ENCODE measurements at regions not wholly inside any gene's neighbourhood (a gene's known extent, or its start where the extent isn't known, plus 50 kb on each side); places are given as distances from the start of the nearest gene placed in this dataset.

DNA sequence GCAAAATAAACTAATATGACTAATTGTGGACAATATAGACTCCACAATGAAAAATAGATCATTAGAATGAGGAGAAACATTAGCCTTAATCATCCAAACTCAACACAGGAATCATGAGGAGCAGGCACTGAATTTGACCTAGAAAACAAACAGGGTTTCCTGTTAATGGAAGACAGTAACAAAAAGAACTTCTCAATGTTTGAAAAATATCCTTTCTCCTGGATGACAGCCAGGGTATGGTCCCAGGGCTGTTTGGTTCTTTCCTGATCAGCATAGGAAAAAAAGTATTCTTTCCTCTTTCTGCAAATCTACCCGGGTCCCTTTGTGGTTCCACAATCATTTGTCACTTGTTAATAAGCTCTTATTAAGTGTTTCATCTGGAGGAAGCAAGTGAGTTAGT is 145.3 kb upstream of the SVIL start:
- no peaks in the 10 kb centered on the region for H3K27me3 Mint-ChIP-seq (ENCODE audit: unreplicated experiment)

DNA sequence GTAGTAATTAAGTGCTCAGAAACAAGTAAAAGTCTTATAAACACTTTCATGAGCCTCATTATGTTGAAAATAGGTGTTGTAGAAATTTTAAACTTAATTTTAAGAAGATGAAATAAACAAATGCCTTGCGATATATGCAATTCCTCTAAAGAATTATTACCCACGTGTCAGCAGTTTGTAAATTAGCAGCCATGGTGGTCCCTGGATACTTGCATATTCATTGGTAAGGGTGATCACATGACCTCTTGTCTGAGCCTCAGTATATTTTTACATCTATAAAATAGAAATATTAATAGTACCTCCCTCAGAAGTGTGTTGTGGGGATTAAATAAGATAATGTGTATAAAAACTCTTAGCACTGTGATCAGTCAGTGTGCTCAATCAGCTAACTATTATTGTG is 141.5 kb upstream of the SVIL start:
- DNase-seq (ENCODE audit: extremely low spot score, unreplicated experiment), result no peak
- Mint-ChIP-seq H3K9me3 (ENCODE audit: unreplicated experiment) (no peaks in the 10 kb centered on the region), H3K27ac (ENCODE audit: unreplicated experiment) (no peak overlapping the region), H3K4me1 (ENCODE audit: unreplicated experiment) (peaks cover 18% of the 10 kb centered on the region), H3K27me3 (ENCODE audit: unreplicated experiment) (peaks cover 2% of the 10 kb centered on the region), H3K36me3 (ENCODE audit: unreplicated experiment) (no peaks in the 10 kb centered on the region), H3K4me3 (ENCODE audit: unreplicated experiment) (no peak overlapping the region)
- TF ChIP-seq, protein P1, sequence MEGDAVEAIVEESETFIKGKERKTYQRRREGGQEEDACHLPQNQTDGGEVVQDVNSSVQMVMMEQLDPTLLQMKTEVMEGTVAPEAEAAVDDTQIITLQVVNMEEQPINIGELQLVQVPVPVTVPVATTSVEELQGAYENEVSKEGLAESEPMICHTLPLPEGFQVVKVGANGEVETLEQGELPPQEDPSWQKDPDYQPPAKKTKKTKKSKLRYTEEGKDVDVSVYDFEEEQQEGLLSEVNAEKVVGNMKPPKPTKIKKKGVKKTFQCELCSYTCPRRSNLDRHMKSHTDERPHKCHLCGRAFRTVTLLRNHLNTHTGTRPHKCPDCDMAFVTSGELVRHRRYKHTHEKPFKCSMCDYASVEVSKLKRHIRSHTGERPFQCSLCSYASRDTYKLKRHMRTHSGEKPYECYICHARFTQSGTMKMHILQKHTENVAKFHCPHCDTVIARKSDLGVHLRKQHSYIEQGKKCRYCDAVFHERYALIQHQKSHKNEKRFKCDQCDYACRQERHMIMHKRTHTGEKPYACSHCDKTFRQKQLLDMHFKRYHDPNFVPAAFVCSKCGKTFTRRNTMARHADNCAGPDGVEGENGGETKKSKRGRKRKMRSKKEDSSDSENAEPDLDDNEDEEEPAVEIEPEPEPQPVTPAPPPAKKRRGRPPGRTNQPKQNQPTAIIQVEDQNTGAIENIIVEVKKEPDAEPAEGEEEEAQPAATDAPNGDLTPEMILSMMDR (IDR thresholded peaks at IDR 0.05), result no peak

More for the DNA sequence above, 145.3 kb upstream of the SVIL start:
- TF ChIP-seq, protein P1 (IDR thresholded peaks at IDR 0.05), result no peak
- Mint-ChIP-seq H3K4me3 (ENCODE audit: unreplicated experiment) (no peak overlapping the region), H3K4me1 (ENCODE audit: unreplicated experiment) (peaks cover 47% of the 10 kb centered on the region), H3K9me3 (ENCODE audit: unreplicated experiment) (no peaks in the 10 kb centered on the region), H3K27ac (ENCODE audit: unreplicated experiment) (peak overlapping the region; percentile 50), H3K36me3 (ENCODE audit: unreplicated experiment) (no peaks in the 10 kb centered on the region)
- DNase-seq (ENCODE audit: extremely low spot score, unreplicated experiment), result peak; percentile 15

DNA sequence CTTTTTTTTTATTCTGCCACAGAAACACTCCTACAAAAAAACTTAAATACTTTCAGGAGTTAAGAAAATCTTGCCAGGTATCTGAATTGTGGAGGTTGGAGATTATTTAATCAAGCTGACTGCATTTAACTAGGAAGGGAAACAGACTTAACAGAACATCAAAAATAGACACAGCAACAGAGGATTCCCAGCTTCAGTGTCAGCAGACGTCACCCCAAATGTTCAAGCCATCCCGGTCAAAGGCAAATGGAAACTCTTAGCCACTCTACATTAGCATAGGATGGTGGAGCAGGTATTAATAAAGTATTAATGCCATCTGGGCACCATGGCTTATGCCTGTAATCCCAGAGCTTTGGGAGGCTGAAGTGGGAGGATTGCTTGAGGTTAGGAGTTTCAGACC is 139.7 kb upstream of the SVIL start:
- DNase-seq (ENCODE audit: extremely low spot score, unreplicated experiment), result no peak
- H3K4me3 Mint-ChIP-seq (ENCODE audit: unreplicated experiment), result no peak overlapping the region
- H3K27ac Mint-ChIP-seq (ENCODE audit: unreplicated experiment), result no peak overlapping the region
- H3K9me3 Mint-ChIP-seq (ENCODE audit: unreplicated experiment), result no peaks in the 10 kb centered on the region
- H3K4me1 Mint-ChIP-seq (ENCODE audit: unreplicated experiment), result peaks cover 3% of the 10 kb centered on the region
- TF ChIP-seq, protein P1 (IDR thresholded peaks at IDR 0.05), result no peak
- peaks cover 16% of the 10 kb centered on the region for H3K27me3 Mint-ChIP-seq (ENCODE audit: unreplicated experiment)
- H3K36me3 Mint-ChIP-seq (ENCODE audit: unreplicated experiment), result peaks cover 4% of the 10 kb centered on the region

DNA sequence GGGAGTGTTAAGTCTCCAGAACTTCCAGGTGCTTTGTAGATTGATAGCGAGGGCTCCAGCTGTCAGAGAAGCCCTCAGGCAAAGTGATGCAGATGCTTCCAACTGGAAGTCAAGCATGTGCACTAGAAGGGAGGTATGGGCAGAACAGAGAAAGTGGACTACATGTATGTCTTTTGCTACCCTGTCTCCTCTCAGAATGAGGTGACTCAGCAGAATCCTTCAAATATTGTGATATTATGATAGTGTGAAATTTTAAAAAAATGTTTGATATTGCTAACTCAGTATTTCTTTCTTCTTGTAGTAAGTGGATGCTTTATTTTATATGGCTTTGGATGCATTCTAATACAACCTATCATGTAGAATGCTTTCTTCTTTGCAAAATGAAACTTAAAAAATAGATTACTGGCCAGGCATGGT is 138.9 kb upstream of the SVIL start:
- Mint-ChIP-seq H3K27me3 (ENCODE audit: unreplicated experiment) (peaks cover 16% of the 10 kb centered on the region), H3K4me1 (ENCODE audit: unreplicated experiment) (no peaks in the 10 kb centered on the region)
- TF ChIP-seq, protein P1 (IDR thresholded peaks at IDR 0.05), result no peak

DNA sequence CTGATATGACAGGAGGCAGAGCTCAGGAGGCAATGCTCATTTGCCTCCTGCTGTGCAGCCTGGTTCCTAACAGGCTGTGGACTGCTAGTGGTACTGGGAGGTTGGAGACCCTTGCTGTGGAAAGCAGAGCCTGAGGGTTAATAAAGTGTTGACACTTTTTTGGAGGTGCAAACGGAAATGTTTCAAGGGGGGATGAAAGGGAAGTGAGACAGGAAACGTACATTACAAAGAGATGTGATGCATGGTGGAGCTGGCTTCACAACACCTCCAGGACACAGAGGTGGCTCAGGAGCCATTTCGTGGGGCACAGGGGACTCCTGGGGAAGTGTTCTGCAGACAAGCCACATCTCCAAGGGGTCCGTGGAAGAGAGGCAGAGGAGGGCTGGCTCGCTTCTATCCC is 137.6 kb upstream of the SVIL start:
- Mint-ChIP-seq H3K4me1 (ENCODE audit: unreplicated experiment) (no peaks in the 10 kb centered on the region), H3K36me3 (ENCODE audit: unreplicated experiment) (peaks cover 4% of the 10 kb centered on the region), H3K9me3 (ENCODE audit: unreplicated experiment) (no peaks in the 10 kb centered on the region), H3K27ac (ENCODE audit: unreplicated experiment) (no peak overlapping the region), H3K27me3 (ENCODE audit: unreplicated experiment) (peaks cover 18% of the 10 kb centered on the region), H3K4me3 (ENCODE audit: unreplicated experiment) (no peak overlapping the region)
- peak; percentile 42 for DNase-seq (ENCODE audit: extremely low spot score, unreplicated experiment)
- TF ChIP-seq, protein P1 (IDR thresholded peaks at IDR 0.05), result no peak

More for the DNA sequence above, 138.9 kb upstream of the SVIL start:
- H3K27ac Mint-ChIP-seq (ENCODE audit: unreplicated experiment), result no peak overlapping the region
- H3K4me3 Mint-ChIP-seq (ENCODE audit: unreplicated experiment), result no peak overlapping the region
- H3K36me3 Mint-ChIP-seq (ENCODE audit: unreplicated experiment), result peaks cover 4% of the 10 kb centered on the region
- DNase-seq (ENCODE audit: extremely low spot score, unreplicated experiment), result no peak
- no peaks in the 10 kb centered on the region for H3K9me3 Mint-ChIP-seq (ENCODE audit: unreplicated experiment)
